Upper lobe of left lung (tissue), 4 donors: ENCODE measurements at regions not wholly inside any gene's neighbourhood (a gene's known extent, or its start where the extent isn't known, plus 50 kb on each side); places are given as distances from the start of the nearest gene placed in this dataset.

Experiments used
- POLR2A ChIP-seq, 4 donors: fragments of 450-650 bp; IDR thresholded peaks; one replicate each; pipeline ENCODE4 v1.5.1; 2016 to 2017; ENCODE audit warnings: antibody characterized with exemption in 4 of 4, mild to moderate bottlenecking in 2 of 4
- TF ChIP-seq, protein P1 (sequence below), 6 experiments: fragments of 450-650 bp in 4 of 6; fragments of 200-600 bp in 2 of 6; sonication (generic) in 2 of 6; IDR thresholded peaks; one replicate each; pipeline ENCODE4 v1.5.1; 2016 to 2019; ENCODE audit warnings: antibody characterized with exemption in 6 of 6

DNA sequence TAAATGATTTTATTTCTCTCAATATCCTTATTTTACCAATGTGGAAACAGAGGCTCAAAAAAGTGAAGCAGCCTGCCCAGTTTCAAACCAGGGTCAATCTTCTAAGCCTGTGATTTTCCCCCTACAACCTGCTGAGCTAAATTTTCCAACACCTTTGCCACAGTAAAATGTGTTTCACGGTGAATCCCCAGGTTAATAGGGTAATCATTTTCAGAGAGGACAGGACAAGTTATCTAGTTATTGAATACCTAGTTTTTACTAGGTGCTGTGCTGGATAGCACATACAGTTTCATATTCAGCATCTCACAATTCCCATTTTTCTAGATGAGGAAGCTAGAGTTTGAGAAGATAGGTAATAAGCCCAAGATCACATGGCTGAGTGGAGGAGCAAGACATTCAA is 236.6 kb downstream of the PTH2R start:
- TF ChIP-seq, protein P1, sequence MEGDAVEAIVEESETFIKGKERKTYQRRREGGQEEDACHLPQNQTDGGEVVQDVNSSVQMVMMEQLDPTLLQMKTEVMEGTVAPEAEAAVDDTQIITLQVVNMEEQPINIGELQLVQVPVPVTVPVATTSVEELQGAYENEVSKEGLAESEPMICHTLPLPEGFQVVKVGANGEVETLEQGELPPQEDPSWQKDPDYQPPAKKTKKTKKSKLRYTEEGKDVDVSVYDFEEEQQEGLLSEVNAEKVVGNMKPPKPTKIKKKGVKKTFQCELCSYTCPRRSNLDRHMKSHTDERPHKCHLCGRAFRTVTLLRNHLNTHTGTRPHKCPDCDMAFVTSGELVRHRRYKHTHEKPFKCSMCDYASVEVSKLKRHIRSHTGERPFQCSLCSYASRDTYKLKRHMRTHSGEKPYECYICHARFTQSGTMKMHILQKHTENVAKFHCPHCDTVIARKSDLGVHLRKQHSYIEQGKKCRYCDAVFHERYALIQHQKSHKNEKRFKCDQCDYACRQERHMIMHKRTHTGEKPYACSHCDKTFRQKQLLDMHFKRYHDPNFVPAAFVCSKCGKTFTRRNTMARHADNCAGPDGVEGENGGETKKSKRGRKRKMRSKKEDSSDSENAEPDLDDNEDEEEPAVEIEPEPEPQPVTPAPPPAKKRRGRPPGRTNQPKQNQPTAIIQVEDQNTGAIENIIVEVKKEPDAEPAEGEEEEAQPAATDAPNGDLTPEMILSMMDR (IDR thresholded peaks at IDR 0.05), result no peak
- TF ChIP-seq POLR2A (IDR thresholded peaks at IDR 0.05), result no peak
